ENCODE measurements at regions not wholly inside any gene's neighbourhood (a gene's known extent, or its start where the extent isn't known, plus 50 kb on each side); places are given as distances from the start of the nearest gene placed in this dataset.
"Not testable (repeated sequence)": the region's sequence is repeated elsewhere in the genome, so short reads cannot be mapped to it uniquely, and the experiment has no call there.

DNA sequence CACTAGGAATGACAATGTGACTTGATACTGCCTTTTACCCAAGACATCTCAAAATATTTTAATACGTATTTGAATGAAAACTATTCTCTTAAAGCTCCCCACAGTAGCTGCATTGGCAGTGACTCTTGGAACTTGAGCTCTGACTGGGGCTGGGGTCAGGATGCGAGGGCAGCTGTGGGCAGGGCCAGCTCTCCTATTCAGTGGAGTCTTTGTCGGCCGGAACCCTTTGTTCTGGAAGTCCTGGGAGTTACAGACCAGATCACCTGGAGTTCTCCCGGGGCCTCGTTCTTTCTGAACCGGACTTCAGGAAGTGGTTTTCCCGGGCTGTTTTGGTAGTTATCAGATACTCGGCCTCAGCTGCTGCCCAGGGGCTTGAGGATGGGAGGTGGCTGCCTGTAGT is 84.9 kb downstream of the NPIPB11 start:
- Mint-ChIP-seq H3K36me3 (ENCODE audit: low read depth) (no peaks in the 10 kb centered on the region), H3K27me3 (ENCODE audit: insufficient read depth) (peaks cover 5% of the 10 kb centered on the region), H3K4me1 (ENCODE audit: low read depth) (peaks cover 19% of the 10 kb centered on the region), H3K9me3 (no peaks in the 10 kb centered on the region), H3K27ac (no peak overlapping the region), H3K4me3 (no peak overlapping the region)
- TF ChIP-seq, protein P1, sequence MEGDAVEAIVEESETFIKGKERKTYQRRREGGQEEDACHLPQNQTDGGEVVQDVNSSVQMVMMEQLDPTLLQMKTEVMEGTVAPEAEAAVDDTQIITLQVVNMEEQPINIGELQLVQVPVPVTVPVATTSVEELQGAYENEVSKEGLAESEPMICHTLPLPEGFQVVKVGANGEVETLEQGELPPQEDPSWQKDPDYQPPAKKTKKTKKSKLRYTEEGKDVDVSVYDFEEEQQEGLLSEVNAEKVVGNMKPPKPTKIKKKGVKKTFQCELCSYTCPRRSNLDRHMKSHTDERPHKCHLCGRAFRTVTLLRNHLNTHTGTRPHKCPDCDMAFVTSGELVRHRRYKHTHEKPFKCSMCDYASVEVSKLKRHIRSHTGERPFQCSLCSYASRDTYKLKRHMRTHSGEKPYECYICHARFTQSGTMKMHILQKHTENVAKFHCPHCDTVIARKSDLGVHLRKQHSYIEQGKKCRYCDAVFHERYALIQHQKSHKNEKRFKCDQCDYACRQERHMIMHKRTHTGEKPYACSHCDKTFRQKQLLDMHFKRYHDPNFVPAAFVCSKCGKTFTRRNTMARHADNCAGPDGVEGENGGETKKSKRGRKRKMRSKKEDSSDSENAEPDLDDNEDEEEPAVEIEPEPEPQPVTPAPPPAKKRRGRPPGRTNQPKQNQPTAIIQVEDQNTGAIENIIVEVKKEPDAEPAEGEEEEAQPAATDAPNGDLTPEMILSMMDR (IDR thresholded peaks at IDR 0.05), result no peak
- DNase-seq, result no peak

DNA sequence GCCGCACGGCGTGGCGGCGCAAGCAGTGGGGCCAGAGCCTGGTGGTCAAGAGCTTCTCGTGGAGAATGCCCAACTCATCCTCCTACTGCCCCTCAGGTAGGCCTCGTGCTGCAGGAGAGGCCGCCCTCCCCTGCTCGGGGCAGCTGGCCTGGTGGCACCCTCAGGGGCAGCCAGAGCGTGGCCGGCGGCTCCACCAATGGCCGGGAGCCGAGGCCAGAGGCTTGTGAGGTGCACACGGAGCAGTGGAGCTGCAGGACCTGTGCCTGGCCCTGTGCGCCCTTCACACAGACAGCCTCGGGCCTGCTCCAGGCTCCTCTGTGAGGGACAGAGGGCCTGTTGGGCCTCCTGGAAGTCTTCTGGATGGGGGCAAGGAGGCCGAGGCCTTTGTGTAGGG is 85.5 kb downstream of the NPIPB11 start:
- H3K27me3 Mint-ChIP-seq (ENCODE audit: insufficient read depth), result peaks cover 7% of the 10 kb centered on the region
- no peaks in the 10 kb centered on the region for H3K9me3 Mint-ChIP-seq
- DNase-seq, result no peak
- no peaks in the 10 kb centered on the region for H3K36me3 Mint-ChIP-seq (ENCODE audit: low read depth)
- no peak overlapping the region for H3K27ac Mint-ChIP-seq
- H3K4me3 Mint-ChIP-seq, result no peak overlapping the region
- TF ChIP-seq, protein P1 (IDR thresholded peaks at IDR 0.05), result no peak
- peaks cover 19% of the 10 kb centered on the region for H3K4me1 Mint-ChIP-seq (ENCODE audit: low read depth)

DNA sequence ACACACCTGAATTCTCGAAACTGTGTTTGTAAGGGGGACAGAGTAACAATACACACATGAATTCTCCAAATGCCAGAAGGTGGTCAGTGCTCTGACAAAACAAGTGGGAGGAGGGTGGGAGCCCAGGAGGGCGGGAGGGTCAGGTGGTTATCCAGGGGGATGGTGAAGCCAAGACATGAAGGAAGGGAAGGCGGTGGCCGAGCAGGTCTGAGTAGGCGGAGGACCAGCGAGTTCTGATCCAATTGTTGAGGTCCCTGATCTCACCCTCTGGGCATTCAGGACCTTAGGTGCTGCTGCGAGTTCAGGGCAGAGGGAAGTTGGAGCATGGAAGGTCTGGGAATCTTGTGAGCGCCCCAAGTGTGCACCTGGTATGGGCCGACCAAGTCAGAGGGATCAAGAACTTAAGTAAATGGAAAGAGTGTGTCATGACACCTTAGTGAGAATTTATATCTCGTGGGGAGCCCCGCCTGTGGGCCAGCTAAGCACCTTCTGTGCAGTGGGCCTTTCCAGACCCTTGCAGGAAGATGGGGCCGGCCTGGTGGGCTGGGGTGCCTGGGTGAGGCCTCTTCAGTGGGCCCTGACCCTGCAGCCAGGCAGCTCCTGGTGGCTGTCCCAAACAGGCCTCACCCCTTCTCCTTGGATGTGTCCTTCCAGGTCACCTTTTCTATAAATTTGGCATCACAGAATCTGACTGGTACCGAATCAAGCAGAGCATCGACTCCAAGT is 86.1 kb downstream of the NPIPB11 start:
- Mint-ChIP-seq H3K27me3 (ENCODE audit: insufficient read depth) (peaks cover 7% of the 10 kb centered on the region), H3K9me3 (no peaks in the 10 kb centered on the region), H3K36me3 (ENCODE audit: low read depth) (no peaks in the 10 kb centered on the region), H3K4me3 (no peak overlapping the region), H3K4me1 (ENCODE audit: low read depth) (peaks cover 19% of the 10 kb centered on the region), H3K27ac (no peak overlapping the region)
- TF ChIP-seq, protein P1 (IDR thresholded peaks at IDR 0.05), result no peak
- no peak for DNase-seq

DNA sequence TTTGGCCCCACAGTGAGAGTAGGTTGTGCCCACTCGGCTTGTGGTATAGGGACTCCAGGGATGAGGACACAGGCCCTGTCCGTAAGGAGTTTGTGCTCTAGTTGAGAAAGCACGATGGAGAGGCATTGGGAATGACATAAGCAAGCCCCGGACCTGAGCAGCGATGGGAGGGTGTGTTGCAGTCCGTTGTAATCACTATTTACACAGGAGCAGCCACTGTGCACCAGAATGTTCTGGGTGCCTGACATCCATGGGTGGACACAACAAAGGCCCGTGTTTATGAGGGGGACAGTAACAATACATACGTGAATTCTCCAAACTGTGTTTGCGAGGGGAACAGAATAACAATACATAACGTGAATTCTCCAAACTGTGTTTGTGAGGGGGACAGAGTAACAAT is 86.8 kb downstream of the NPIPB11 start:
- TF ChIP-seq, protein P1 (IDR thresholded peaks at IDR 0.05), result no peak
- Mint-ChIP-seq H3K27me3 (ENCODE audit: insufficient read depth) (peaks cover 7% of the 10 kb centered on the region), H3K27ac (no peak overlapping the region), H3K9me3 (no peaks in the 10 kb centered on the region), H3K4me3 (no peak overlapping the region), H3K4me1 (ENCODE audit: low read depth) (peaks cover 19% of the 10 kb centered on the region), H3K36me3 (ENCODE audit: low read depth) (no peaks in the 10 kb centered on the region)
- DNase-seq, result no peak

DNA sequence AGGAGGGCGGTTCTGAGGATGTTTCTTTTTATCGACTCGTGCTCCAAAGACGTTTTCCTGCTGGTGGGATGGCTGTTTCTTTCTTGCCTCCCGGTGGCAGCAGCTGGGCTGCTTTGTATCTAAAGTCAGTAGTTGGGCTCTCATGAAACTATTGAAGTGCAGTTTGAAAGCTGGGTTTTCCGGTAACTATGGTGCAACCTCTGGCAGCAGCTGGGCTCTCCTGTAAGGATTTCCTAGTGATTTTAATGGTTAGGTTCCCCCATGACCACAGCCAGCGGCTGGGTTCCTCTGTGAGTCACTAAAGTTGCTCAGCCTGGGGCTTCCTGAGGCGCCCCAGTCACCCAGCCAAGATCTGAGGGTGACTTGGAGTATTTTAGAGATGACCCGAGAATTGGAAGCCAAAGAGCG is 87.9 kb downstream of the NPIPB11 start:
- Mint-ChIP-seq H3K4me1 (ENCODE audit: low read depth) (peaks cover 19% of the 10 kb centered on the region), H3K27ac (peak overlapping the region; percentile 64), H3K4me3 (peak overlapping the region; percentile 65)
- not testable (repeated sequence) for H3K36me3 Mint-ChIP-seq (ENCODE audit: low read depth); H3K9me3 Mint-ChIP-seq; H3K27me3 Mint-ChIP-seq (ENCODE audit: insufficient read depth)
- TF ChIP-seq, protein P1 (IDR thresholded peaks at IDR 0.05), result 0 out of 2 replicates have a peak, but pooled peaks have one; percentile 10
- peak; percentile 65 for DNase-seq

All from HFFc6 (cell line).